ENCODE measurements at regions not wholly inside any gene's neighbourhood (a gene's known extent, or its start where the extent isn't known, plus 50 kb on each side); places are given as distances from the start of the nearest gene placed in this dataset.
"Not testable (repeated sequence)": the region's sequence is repeated elsewhere in the genome, so short reads cannot be mapped to it uniquely, and the experiment has no call there.

DNA sequence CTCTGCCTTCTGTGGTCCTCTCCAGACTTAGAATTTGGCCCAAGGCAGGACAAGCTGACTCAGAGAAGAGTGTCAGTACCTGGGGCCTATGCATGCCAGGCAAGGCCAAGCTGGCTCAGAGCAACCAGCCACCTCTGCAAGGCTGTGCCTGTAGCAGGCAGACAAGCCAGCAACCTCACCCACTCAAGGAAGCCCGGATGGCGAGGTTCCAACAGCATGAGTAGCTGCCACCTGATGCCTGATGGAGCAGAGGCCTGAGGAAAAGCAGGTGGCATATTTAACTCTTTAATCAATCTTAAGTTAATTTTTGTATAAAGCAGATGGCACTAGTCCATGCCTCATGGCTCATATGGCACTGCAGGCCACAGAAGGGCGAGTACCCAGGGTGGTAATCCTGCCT, 3595.8 kb upstream of the OR11H1 start:
- not testable (repeated sequence) for DNase-seq (ENCODE audit: low spot score)

DNA sequence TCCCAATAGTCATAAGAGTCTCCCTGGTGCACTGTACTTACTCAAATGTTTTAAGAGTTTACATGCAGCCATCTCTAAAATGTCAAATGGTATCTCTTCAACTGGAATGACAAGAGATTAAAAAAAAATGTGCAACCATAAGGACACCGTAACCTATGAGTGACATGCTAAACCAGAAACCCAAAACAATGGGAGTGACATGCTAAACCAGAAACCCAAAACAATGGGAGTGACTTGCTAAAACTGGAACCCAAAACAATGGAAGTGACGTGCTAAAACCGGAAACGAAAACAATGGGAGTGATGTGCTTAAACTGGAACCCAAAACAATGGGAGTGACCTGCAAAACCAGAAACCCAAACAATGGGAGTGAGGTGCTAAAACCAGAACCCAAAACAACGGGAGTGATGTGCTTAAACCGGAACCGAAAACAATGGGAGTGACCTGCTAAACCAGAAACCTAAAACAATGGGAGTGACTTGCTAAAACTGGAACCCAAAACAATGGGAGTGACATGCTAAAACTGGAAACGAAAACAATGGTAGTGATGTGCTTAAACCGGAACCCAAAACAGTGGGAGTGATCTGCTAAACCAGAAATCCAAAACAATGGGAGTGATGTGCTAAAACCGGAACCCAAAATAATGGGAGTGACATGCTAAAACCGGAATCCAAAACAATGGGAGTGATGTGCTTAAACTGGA, 3559.9 kb upstream of the OR11H1 start:
- DNase-seq (ENCODE audit: low spot score): not testable (repeated sequence)

DNA sequence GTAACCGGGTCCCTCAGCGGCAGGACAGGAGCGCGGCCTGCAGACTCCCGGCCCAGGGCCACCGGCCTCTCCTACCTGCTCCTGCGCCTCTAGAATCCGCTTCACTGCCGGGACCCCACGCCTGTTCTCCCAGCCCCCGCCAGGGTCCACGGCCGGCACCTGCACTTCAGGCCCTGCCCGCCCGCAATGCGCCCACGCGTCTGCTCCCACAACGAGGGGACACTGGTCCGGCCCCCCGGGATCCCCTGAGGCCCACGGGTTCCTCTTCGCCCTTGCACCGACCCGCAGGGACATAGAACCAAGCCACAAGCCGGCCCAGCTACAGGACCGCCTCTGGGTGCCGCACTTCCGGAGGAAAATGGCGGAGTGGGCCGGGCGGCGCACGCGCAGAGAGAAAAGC, 3554.1 kb upstream of the OR11H1 start:
- DNase-seq (ENCODE audit: low spot score): peak; percentile 29
